Loucy (cell line): ENCODE measurements at regions not wholly inside any gene's neighbourhood (a gene's known extent, or its start where the extent isn't known, plus 50 kb on each side); places are given as distances from the start of the nearest gene placed in this dataset.
"Not testable (repeated sequence)": the region's sequence is repeated elsewhere in the genome, so short reads cannot be mapped to it uniquely, and the experiment has no call there.

Experiments
- H2AFZ ChIP-seq: fragments of 200-600 bp; sonication (generic); 2 replicates; pipeline ENCODE4 v1.6.0; 2016; ENCODE audit warnings: antibody characterized with exemption, mild to moderate bottlenecking, low read length, moderate library complexity
- H3F3A ChIP-seq: fragments of 200-600 bp; 2 replicates; pipeline ENCODE4 v1.6.0; 2016; ENCODE audit warnings: antibody characterized with exemption, low read depth, mild to moderate bottlenecking
- H3K27me3 ChIP-seq: fragments of 200-600 bp; sonication (generic); 2 replicates; pipeline ENCODE4 v1.6.1; 2014; ENCODE audit warnings: low read length, mild to moderate bottlenecking; ENCODE audit not compliant: insufficient read depth, poor library complexity, severe bottlenecking
- H3K36me3 ChIP-seq: fragments of 200-600 bp; sonication (generic); 2 replicates; pipeline ENCODE4 v1.6.1; 2016; ENCODE audit warnings: low read length; ENCODE audit not compliant: insufficient read depth
- H3K4me1 ChIP-seq: fragments of 200-600 bp; sonication (generic); 2 replicates; pipeline ENCODE4 v1.5.1; 2014; ENCODE audit warnings: low read length, mild to moderate bottlenecking; ENCODE audit not compliant: insufficient read depth, poor library complexity, severe bottlenecking
- H3K4me2 ChIP-seq: fragments of 200-600 bp; sonication (generic); 2 replicates; pipeline ENCODE4 v1.6.0; 2014; ENCODE audit warnings: antibody characterized with exemption, low read length, low read depth, mild to moderate bottlenecking; ENCODE audit not compliant: poor library complexity, severe bottlenecking
- H3K4me3 ChIP-seq: fragments of 200-600 bp; sonication (generic); 2 replicates; pipeline ENCODE4 v1.5.1; 2014; ENCODE audit warnings: low read length, mild to moderate bottlenecking, mixed read lengths; ENCODE audit not compliant: poor library complexity, severe bottlenecking
- H3K79me2 ChIP-seq: fragments of 200-600 bp; sonication (generic); 2 replicates; pipeline ENCODE4 v1.6.1; 2014; ENCODE audit warnings: low read length; ENCODE audit not compliant: insufficient read depth
- H3K9ac ChIP-seq: fragments of 200-600 bp; sonication (generic); 2 replicates; pipeline ENCODE4 v1.6.0; 2014; ENCODE audit warnings: mild to moderate bottlenecking, low read depth, low read length, moderate library complexity; ENCODE audit not compliant: poor library complexity, severe bottlenecking
- H3K9me2 ChIP-seq: fragments of 200-600 bp; sonication (generic); replicated peaks from 2 replicates; pipeline ENCODE4 v1.6.1; 2016; ENCODE audit warnings: low read depth, low read length, mixed read lengths
- H3K9me3 ChIP-seq: fragments of 200-600 bp; sonication (generic); 2 replicates; pipeline ENCODE4 v1.6.1; 2014; ENCODE audit warnings: mild to moderate bottlenecking, antibody characterized with exemption, low read length, low read depth; ENCODE audit not compliant: insufficient read depth
- H4K20me1 ChIP-seq: fragments of 200-600 bp; sonication (generic); 2 replicates; pipeline ENCODE4 v1.6.0; 2014; ENCODE audit warnings: antibody characterized with exemption, low read length, mild to moderate bottlenecking; ENCODE audit not compliant: insufficient read depth, poor library complexity, severe bottlenecking
- CTCF ChIP-seq: fragments of 200-600 bp; sonication (generic); conservative IDR thresholded peaks from 2 replicates; pipeline ENCODE4 v1.5.1; 2014; ENCODE audit warnings: mild to moderate bottlenecking, antibody characterized with exemption, low read length
- EZH2phosphoT487 ChIP-seq: fragments of 200-600 bp; IDR thresholded peaks from 2 replicates; pipeline ENCODE4 v1.6.1; 2018; ENCODE audit warnings: antibody characterized with exemption, mild to moderate bottlenecking, moderate library complexity, borderline replicate concordance

GRCh38 chr2:225233234-225233633 lies 166.3 kb upstream of the NYAP2 start:
- H4K20me1 ChIP-seq, result no peaks in the 10 kb centered on the region
- H3K9me3 ChIP-seq, result no peaks in the 10 kb centered on the region
- H2AFZ ChIP-seq, result no peak overlapping the region
- H3K9me2 ChIP-seq, result no peaks in the 10 kb centered on the region
- no peaks in the 10 kb centered on the region for H3K79me2 ChIP-seq
- no peak overlapping the region for H3K4me2 ChIP-seq
- H3K27me3 ChIP-seq, result no peaks in the 10 kb centered on the region
- TF ChIP-seq CTCF (no peak), EZH2phosphoT487 (no peak)
- H3K36me3 ChIP-seq, result no peaks in the 10 kb centered on the region
- no peak overlapping the region for H3K9ac ChIP-seq
- H3F3A ChIP-seq, result no peaks in the 10 kb centered on the region
- H3K4me1 ChIP-seq, result no peaks in the 10 kb centered on the region
- H3K4me3 ChIP-seq, result no peak overlapping the region

GRCh38 chr2:225231900-225232299 lies 167.6 kb upstream of the NYAP2 start:
- TF ChIP-seq CTCF (no peak), EZH2phosphoT487 (no peak)
- H4K20me1 ChIP-seq, result no peaks in the 10 kb centered on the region
- H2AFZ ChIP-seq, result no peak overlapping the region
- no peaks in the 10 kb centered on the region for H3F3A ChIP-seq
- H3K9me2 ChIP-seq, result no peaks in the 10 kb centered on the region
- H3K9ac ChIP-seq, result no peak overlapping the region
- no peak overlapping the region for H3K4me3 ChIP-seq
- no peak overlapping the region for H3K4me2 ChIP-seq
- H3K36me3 ChIP-seq, result no peaks in the 10 kb centered on the region
- no peaks in the 10 kb centered on the region for H3K4me1 ChIP-seq
- no peaks in the 10 kb centered on the region for H3K79me2 ChIP-seq
- H3K9me3 ChIP-seq, result no peaks in the 10 kb centered on the region
- no peaks in the 10 kb centered on the region for H3K27me3 ChIP-seq

- H3K4me1 ChIP-seq, H2AFZ ChIP-seq, H3K27me3 ChIP-seq, H3K9me2 ChIP-seq, H3K9ac ChIP-seq, H3K4me3 ChIP-seq, H4K20me1 ChIP-seq, H3K4me2 ChIP-seq, H3K9me3 ChIP-seq, H3K79me2 ChIP-seq, H3F3A ChIP-seq, H3K36me3 ChIP-seq: not testable (repeated sequence)
These were observed 170.2 kb upstream of the NYAP2 start for GRCh38 chr2:225229346-225229745.

GRCh38 chr2:225226441-225226840 lies 173.1 kb upstream of the NYAP2 start:
- no peaks in the 10 kb centered on the region for H3K9me2 ChIP-seq
- H3K9me3 ChIP-seq, result no peaks in the 10 kb centered on the region
- H3K4me3 ChIP-seq, result no peak overlapping the region
- no peaks in the 10 kb centered on the region for H3K27me3 ChIP-seq
- H4K20me1 ChIP-seq, result no peaks in the 10 kb centered on the region
- H3K9ac ChIP-seq, result no peak overlapping the region
- H2AFZ ChIP-seq, result no peak overlapping the region
- no peaks in the 10 kb centered on the region for H3K36me3 ChIP-seq
- TF ChIP-seq EZH2phosphoT487 (no peak), CTCF (no peak)
- no peaks in the 10 kb centered on the region for H3K79me2 ChIP-seq
- H3K4me2 ChIP-seq, result no peak overlapping the region
- no peaks in the 10 kb centered on the region for H3K4me1 ChIP-seq
- no peaks in the 10 kb centered on the region for H3F3A ChIP-seq
